Right lobe of liver (tissue), 6 donors: ENCODE measurements at regions not wholly inside any gene's neighbourhood (a gene's known extent, or its start where the extent isn't known, plus 50 kb on each side); places are given as distances from the start of the nearest gene placed in this dataset.

Experiments
- ATAC-seq, 4 donors: fragments of 200-7000 bp; cut with Tn5 transposase; one replicate each; pipeline ENCODE4 v1.9.1; 2020; ENCODE audit warnings: mild to moderate bottlenecking in 4 of 4, moderate library complexity in 4 of 4
- DNase-seq, 3 donors: peaks; one replicate each; pipeline ENCODE4 v3.0.0-alpha.2; 2020
- H3K27ac ChIP-seq, 3 donors: fragments of 200-600 bp; one replicate each; pipeline ENCODE4 v1.8.0; 2022
- H3K27me3 ChIP-seq, 2 donors: fragments of 200-600 bp; one replicate each; pipeline ENCODE4 v1.8.0; 2022
- H3K36me3 ChIP-seq, 4 donors: fragments of 200-600 bp; sonication (generic) in 1 of 4; one replicate each; pipeline versions ENCODE4 v1.5.1 to v1.8.0; 2017 to 2022; ENCODE audit warnings: control low read depth in 1 of 4
- H3K4me1 ChIP-seq, 4 donors: fragments of 200-600 bp; sonication (generic) in 1 of 4; one replicate each; pipeline versions ENCODE4 v1.5.1 to v1.8.0; 2017 to 2022; ENCODE audit warnings: control low read depth in 1 of 4
- H3K4me3 ChIP-seq, 3 donors: fragments of 200-600 bp; one replicate each; pipeline ENCODE4 v1.8.0; 2022
- H3K9me3 ChIP-seq, 4 donors: fragments of 200-600 bp; sonication (generic) in 1 of 4; one replicate each; pipeline versions ENCODE4 v1.5.1 to v1.8.0; 2017 to 2022; ENCODE audit warnings: control low read depth in 1 of 4
- POLR2A ChIP-seq: fragments of 450-650 bp; IDR thresholded peaks from one replicate; pipeline ENCODE4 v1.6.1; 2017; ENCODE audit warnings: antibody characterized with exemption, mild to moderate bottlenecking
- WGBS: methylation state at CpG from one replicate; pipeline ENCODE4 v1.1.6; 2018; ENCODE audit warnings: low coverage, low lambda C conversion rate; ENCODE audit not compliant: insufficient coverage; ENCODE audit errors: missing lambda C conversion rate; 5-methylcytosine and 5-hydroxymethylcytosine counted together
- intact Hi-C, 2 donors: fragments of 100-400 bp; cut with DNase I; formaldehyde crosslinking; loops; one replicate each; pipeline versions ENCODE4 v1.11.2 to v1.14.1; 2022
- TF ChIP-seq, protein P1 (sequence below), 4 donors: fragments of 200-600 bp in 3 of 4; fragments of 450-650 bp in 1 of 4; IDR thresholded peaks; one replicate each; pipeline versions ENCODE4 v1.5.1 to v1.8.0; 2016 to 2022; ENCODE audit warnings: antibody characterized with exemption in 4 of 4, mild to moderate bottlenecking in 2 of 4
- donor health status: DM: no; HTN: yes; CAD: no.
- donor health status: DM: no; HTN: no; CAD: no.
- donor health status: DM: no; HTN: no; CAD: no.
- donor health status: DM: no; HTN: yes; CAD: no.
- donor health status: DM: no; HTN: yes; CAD: no.

DNA sequence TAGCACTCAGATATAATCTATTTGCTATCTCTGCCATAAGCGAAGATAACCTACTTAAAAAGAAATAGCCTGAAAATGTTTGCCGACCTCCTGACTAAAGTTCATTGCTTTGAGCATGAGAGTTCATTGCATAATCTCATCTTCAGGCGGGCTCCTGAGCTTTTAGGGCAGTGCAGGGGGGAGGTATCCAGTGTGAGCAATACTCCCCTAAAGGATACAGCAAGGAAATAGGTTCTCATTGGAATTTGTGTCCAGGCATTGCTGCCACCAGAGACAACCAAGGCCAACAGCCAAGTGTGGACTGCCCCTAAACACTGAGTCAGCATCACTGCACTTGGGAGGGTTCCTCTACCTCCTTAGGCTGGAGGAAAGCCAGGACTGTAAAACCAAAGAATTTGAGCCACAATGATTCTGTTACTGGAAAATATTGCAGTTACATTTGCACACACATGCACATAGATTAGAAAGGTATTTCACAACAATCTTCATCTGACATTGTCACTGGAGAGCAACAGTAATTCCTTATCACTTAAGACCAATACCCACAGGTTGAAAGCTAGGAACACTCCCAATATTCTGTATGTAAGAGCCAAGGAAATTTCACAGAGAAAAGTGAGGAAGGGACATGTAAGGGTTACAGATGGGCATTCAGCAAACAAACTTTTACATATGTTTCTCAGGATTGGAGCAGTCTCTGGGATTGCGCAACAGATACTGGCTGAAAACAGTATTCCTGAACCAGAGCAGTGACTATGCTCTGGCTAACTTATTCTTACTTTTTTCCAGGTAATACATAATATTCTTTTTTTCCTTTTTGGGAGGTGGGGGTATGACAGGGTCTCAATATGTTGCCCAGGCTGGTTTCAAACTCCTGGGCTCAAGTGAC, 98.6 kb upstream of the TLE1 start:
- peak overlapping the region in 2 of 3 donors; percentile 43 to 55 for H3K27ac ChIP-seq
- H3K27me3 ChIP-seq = no peaks in the 10 kb centered on the region
- H3K9me3 ChIP-seq = no peaks in the 10 kb centered on the region
- intact Hi-C loops = no loop called here
- peak in 1 of 3 donors; percentile 21 for DNase-seq
- no peak for TF ChIP-seq POLR2A
- TF ChIP-seq, protein P1, sequence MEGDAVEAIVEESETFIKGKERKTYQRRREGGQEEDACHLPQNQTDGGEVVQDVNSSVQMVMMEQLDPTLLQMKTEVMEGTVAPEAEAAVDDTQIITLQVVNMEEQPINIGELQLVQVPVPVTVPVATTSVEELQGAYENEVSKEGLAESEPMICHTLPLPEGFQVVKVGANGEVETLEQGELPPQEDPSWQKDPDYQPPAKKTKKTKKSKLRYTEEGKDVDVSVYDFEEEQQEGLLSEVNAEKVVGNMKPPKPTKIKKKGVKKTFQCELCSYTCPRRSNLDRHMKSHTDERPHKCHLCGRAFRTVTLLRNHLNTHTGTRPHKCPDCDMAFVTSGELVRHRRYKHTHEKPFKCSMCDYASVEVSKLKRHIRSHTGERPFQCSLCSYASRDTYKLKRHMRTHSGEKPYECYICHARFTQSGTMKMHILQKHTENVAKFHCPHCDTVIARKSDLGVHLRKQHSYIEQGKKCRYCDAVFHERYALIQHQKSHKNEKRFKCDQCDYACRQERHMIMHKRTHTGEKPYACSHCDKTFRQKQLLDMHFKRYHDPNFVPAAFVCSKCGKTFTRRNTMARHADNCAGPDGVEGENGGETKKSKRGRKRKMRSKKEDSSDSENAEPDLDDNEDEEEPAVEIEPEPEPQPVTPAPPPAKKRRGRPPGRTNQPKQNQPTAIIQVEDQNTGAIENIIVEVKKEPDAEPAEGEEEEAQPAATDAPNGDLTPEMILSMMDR (IDR thresholded peaks at IDR 0.05) = no peak
- ATAC-seq = peak; percentile 81 to 91 (median 86)
- H3K4me1 ChIP-seq = peaks cover 0 to 17% (median 7%) of the 10 kb centered on the region in 4 donors
- no peaks in the 10 kb centered on the region for H3K36me3 ChIP-seq
- H3K4me3 ChIP-seq = no peak overlapping the region
- WGBS = 24% methylated on average over 4 of the region's 4 CpGs

- TF ChIP-seq, protein P1 (IDR thresholded peaks at IDR 0.05) = no peak
- TF ChIP-seq POLR2A = no peak
- WGBS = 21% methylated on average over 1 of the region's 1 CpG
- Histone ChIP-seq H3K4me3 (no peak overlapping the region), H3K36me3 (no peaks in the 10 kb centered on the region), H3K27ac (no peak overlapping the region), H3K4me1 (peaks cover 0 to 17% (median 7%) of the 10 kb centered on the region in 4 donors), H3K27me3 (no peaks in the 10 kb centered on the region), H3K9me3 (no peaks in the 10 kb centered on the region)
- DNase-seq = no peak
- no peak for ATAC-seq
- intact Hi-C loops = no loop called here
These were observed 100.4 kb upstream of the TLE1 start for GRCh38 chr9:81789721-81790120.

DNA sequence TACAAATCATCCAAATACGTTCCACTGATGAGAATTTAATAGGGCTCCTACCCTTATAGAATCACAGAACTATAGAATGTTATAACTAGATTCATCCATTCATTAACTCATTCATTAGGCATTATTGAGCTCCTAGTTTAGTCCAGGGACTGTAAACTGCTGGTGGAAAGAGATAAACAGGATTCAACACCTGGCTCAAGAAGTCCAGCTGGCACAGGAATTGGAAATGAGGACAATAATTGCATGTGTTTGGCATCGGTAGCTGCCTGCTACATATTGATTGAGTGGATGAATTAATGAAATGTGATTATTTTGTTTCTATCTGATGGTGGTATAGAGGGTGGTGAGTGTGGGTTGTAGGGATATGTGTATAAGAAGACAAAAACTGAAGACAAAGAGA, 100.8 kb upstream of the TLE1 start:
- DNase-seq = no peak
- no peak overlapping the region for H3K27ac ChIP-seq
- H3K9me3 ChIP-seq = no peaks in the 10 kb centered on the region
- H3K27me3 ChIP-seq = no peaks in the 10 kb centered on the region
- intact Hi-C loops = no loop called here
- H3K4me1 ChIP-seq = peaks cover 0 to 17% (median 7%) of the 10 kb centered on the region in 4 donors
- 50% methylated on average over 2 of the region's 2 CpGs for WGBS
- TF ChIP-seq, protein P1 (IDR thresholded peaks at IDR 0.05) = no peak
- no peak for TF ChIP-seq POLR2A
- ATAC-seq = no peak
- H3K4me3 ChIP-seq = no peak overlapping the region
- H3K36me3 ChIP-seq = no peaks in the 10 kb centered on the region

DNA sequence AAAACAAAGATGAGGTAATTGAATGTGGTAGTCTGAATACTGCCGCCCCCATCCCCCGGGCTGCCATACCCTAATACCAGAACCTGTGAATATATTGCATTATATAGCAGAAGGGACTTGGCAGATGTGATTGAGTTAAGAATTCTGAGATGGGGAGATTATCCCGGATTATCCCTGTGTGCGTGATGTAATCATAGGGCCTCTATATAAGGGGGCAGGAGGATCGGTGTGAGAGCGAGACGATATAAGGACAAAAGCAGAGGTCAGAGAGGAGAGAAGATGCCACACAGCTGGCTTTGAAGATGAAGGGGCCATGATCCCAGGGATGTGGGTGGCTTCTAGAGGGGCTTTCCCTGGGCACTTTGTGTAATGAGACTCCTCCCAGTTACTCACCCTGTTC, 101.7 kb upstream of the TLE1 start:
- intact Hi-C loops = no loop called here
- Histone ChIP-seq H3K27ac (no peak overlapping the region), H3K4me3 (no peak overlapping the region), H3K9me3 (no peaks in the 10 kb centered on the region), H3K27me3 (no peaks in the 10 kb centered on the region), H3K4me1 (peaks cover 0 to 17% (median 7%) of the 10 kb centered on the region in 4 donors), H3K36me3 (no peaks in the 10 kb centered on the region)
- DNase-seq = no peak
- no peak for ATAC-seq
- WGBS = 100% methylated on average over 4 of the region's 7 CpGs
- no peak for TF ChIP-seq POLR2A
- TF ChIP-seq, protein P1 (IDR thresholded peaks at IDR 0.05) = no peak
